K562 (cell line): ENCODE measurements at regions not wholly inside any gene's neighbourhood (a gene's known extent, or its start where the extent isn't known, plus 50 kb on each side); places are given as distances from the start of the nearest gene placed in this dataset.

Source experiments
- CREB1 ChIP-seq, 2 experiments: sonication (generic) in 1 of 2; formaldehyde crosslinking in 1 of 2; IDR thresholded peaks; 2 replicates each; pipeline versions ENCODE4 v1.6.1 to v1.8.0; 2012 to 2022; ENCODE audit warnings: inconsistent platforms in 1 of 2, mild to moderate bottlenecking in 1 of 2, missing genetic modification reagents in 1 of 2, moderate library complexity in 1 of 2
- EZH2 ChIP-seq: IDR thresholded peaks from 2 replicates; pipeline ENCODE4 v1.6.1; 2012; ENCODE audit warnings: low read depth, mild to moderate bottlenecking, inconsistent platforms, low read length, borderline replicate concordance
- FOXK1 ChIP-seq: sonication (generic); formaldehyde crosslinking; IDR thresholded peaks from 2 replicates; pipeline ENCODE4 v1.8.0; 2022; ENCODE audit warnings: missing genetic modification reagents, mild to moderate bottlenecking, borderline replicate concordance
- FOXM1 ChIP-seq, 2 experiments: fragments of 450-650 bp in 1 of 2; sonication (generic) in 1 of 2; formaldehyde crosslinking in 1 of 2; IDR thresholded peaks; 2 replicates each; pipeline versions ENCODE4 v1.6.1 to v1.9.0; 2017 to 2022; ENCODE audit warnings: low read depth in 2 of 2, mild to moderate bottlenecking in 2 of 2, missing genetic modification reagents in 1 of 2, moderate library complexity in 1 of 2
- MAFK ChIP-seq: IDR thresholded peaks from 2 replicates; pipeline ENCODE4 v1.6.1; 2011; ENCODE audit warnings: low read length, improper control_type of control experiment
- MYBL2 ChIP-seq, 2 experiments: fragments of 450-650 bp in 1 of 2; sonication (generic) in 1 of 2; formaldehyde crosslinking in 1 of 2; IDR thresholded peaks; 2 replicates each; pipeline versions ENCODE4 v1.6.1 to v1.8.1; 2017 to 2022; ENCODE audit warnings: borderline replicate concordance in 1 of 2, inconsistent platforms in 1 of 2, low read depth in 1 of 2, mild to moderate bottlenecking in 1 of 2, missing genetic modification reagents in 1 of 2, moderate library complexity in 1 of 2
- NR3C1 ChIP-seq: sonication (generic); formaldehyde crosslinking; IDR thresholded peaks from 2 replicates; pipeline ENCODE4 v1.8.1; 2022; ENCODE audit warnings: missing genetic modification reagents
- RCOR1 ChIP-seq, 2 experiments: IDR thresholded peaks; 2 replicates each; pipeline ENCODE4 v1.6.1; 2012; ENCODE audit warnings: low read depth in 2 of 2, low read length in 2 of 2, borderline replicate concordance in 1 of 2, improper control_type of control experiment in 1 of 2
- TCF7 ChIP-seq: sonication (generic); IDR thresholded peaks from 2 replicates; pipeline ENCODE4 v1.6.1; 2016; ENCODE audit warnings: antibody characterized with exemption, borderline replicate concordance
- ZBTB7A ChIP-seq: IDR thresholded peaks from 2 replicates; pipeline ENCODE4 v1.6.1; 2011; ENCODE audit warnings: low read depth, mild to moderate bottlenecking, low read length, moderate library complexity, borderline replicate concordance; ENCODE audit not compliant: control insufficient read depth
- ZC3H4 ChIP-seq: sonication (generic); formaldehyde crosslinking; IDR thresholded peaks from 2 replicates; pipeline ENCODE4 v1.9.0; 2021; ENCODE audit warnings: missing genetic modification reagents, borderline replicate concordance
- ZFP91 ChIP-seq: sonication (generic); formaldehyde crosslinking; IDR thresholded peaks from 2 replicates; pipeline ENCODE4 v1.8.0; 2022; ENCODE audit warnings: mild to moderate bottlenecking, missing genetic modification reagents
- ZNF24 ChIP-seq: fragments of 450-650 bp; IDR thresholded peaks from 2 replicates; pipeline ENCODE4 v1.6.1; 2016
- TF ChIP-seq, protein P1 (sequence below): sonication (generic); formaldehyde crosslinking; IDR thresholded peaks from 2 replicates; pipeline ENCODE4 v1.8.1; 2023; ENCODE audit warnings: mild to moderate bottlenecking, missing genetic modification reagents

DNA sequence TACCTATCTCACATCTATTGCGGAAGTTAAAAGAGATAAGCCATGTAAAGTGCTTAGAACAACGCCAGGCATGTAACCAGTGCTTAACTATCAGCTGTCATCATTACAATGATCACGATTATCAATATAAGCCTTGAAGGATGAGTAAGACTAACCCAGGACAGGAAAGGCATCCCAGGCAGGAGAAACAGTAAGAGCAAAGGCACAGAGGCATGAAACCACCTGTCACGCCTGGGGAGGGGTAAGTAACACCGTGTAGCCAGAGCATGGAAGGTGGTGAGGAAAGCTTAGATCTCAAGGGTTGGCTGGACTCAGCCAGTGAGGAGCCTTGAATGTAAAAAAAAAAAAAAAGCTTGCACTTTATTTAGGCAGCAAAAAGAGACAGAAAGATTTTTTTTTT, 71.7 kb upstream of the NOCT start:
- TF ChIP-seq FOXK1 (CRISPR knock-in tag) (no peak), EZH2 (no peak), MAFK (no peak), FOXM1 (IDR thresholded peaks at IDR 0.05; ENCODE audit: low read depth) (no peak), FOXM1 (CRISPR knock-in tag; IDR thresholded peaks at IDR 0.05; ENCODE audit: low read depth) (no peak), NR3C1 (CRISPR knock-in tag) (no peak), ZBTB7A (no peak), CREB1 (IDR thresholded peaks at IDR 0.05) (no peak), CREB1 (CRISPR knock-in tag; IDR thresholded peaks at IDR 0.05) (no peak), ZFP91 (CRISPR knock-in tag) (no peak), TCF7 (no peak), MYBL2 (IDR thresholded peaks at IDR 0.05; ENCODE audit: low read depth) (no peak), MYBL2 (CRISPR knock-in tag; IDR thresholded peaks at IDR 0.05; ENCODE audit: borderline replicate concordance) (no peak), ZC3H4 (CRISPR knock-in tag) (no peak), RCOR1 (IDR thresholded peaks at IDR 0.05; ENCODE audit: borderline replicate concordance in 1 of 2, low read depth in 2 of 2, low read length in 2 of 2) (no peak), ZNF24 (no peak)
- TF ChIP-seq, protein P1, sequence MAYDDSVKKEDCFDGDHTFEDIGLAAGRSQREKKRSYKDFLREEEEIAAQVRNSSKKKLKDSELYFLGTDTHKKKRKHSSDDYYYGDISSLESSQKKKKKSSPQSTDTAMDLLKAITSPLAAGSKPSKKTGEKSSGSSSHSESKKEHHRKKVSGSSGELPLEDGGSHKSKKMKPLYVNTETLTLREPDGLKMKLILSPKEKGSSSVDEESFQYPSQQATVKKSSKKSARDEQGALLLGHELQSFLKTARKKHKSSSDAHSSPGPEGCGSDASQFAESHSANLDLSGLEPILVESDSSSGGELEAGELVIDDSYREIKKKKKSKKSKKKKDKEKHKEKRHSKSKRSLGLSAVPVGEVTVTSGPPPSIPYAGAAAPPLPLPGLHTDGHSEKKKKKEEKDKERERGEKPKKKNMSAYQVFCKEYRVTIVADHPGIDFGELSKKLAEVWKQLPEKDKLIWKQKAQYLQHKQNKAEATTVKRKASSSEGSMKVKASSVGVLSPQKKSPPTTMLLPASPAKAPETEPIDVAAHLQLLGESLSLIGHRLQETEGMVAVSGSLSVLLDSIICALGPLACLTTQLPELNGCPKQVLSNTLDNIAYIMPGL (CRISPR knock-in tag): no peak
